K562 (cell line): ENCODE measurements at regions not wholly inside any gene's neighbourhood (a gene's known extent, or its start where the extent isn't known, plus 50 kb on each side); places are given as distances from the start of the nearest gene placed in this dataset.

Experiments
- ATAC-seq: fragments of 200-7000 bp; cut with Tn5 transposase; 3 replicates; pipeline ENCODE4 v1.9.1; 2020; ENCODE audit warnings: moderate library complexity
- BruUV-seq: library from RNA; stranded (reverse); fragments of 400-500 nt; replicated peaks from 2 replicates; lab custom pipeline; 2021; lab: Mats Ljungman, UMichigan
- CTCF ChIA-PET: fragments of 300-600 bp; formaldehyde crosslinking; extraction: SDS; loops from one replicate; lab custom pipeline; 2021; ENCODE audit warnings: low intra/inter-chr PET ratio; lab: Yijun Ruan, JAX
- POLR2A ChIA-PET: fragments of 300-600, 350-650 bp; sonication (Branson Sonifier 250); formaldehyde crosslinking; extraction: SDS; loops from one replicate; lab custom pipeline; 2021; ENCODE audit warnings: antibody characterized with exemption, inconsistent platforms; lab: Yijun Ruan, JAX
- DNase-seq, 4 experiments: peaks; one replicate each; pipeline versions ENCODE4 v3.0.0 to v3.0.0-alpha.2; 2011 to 2018; ENCODE audit warnings: low spot score in 3 of 4, mixed read lengths in 3 of 4; ENCODE audit errors: extremely low read depth in 1 of 4
- FAIRE-seq: peaks from 2 replicates; lab custom pipeline; 2011; peaks lifted over from hg19 to GRCh38; lab: Jason Lieb, UNC
- H2AFZ ChIP-seq: 2 replicates; pipeline ENCODE4 v1.6.0; 2011; ENCODE audit warnings: low read depth, low read length, control low read depth, inconsistent platforms
- H3K27ac ChIP-seq: fragments of 200-600 bp; 3 replicates; pipeline ENCODE4 v1.8.0; 2011; ENCODE audit warnings: low read depth, mild to moderate bottlenecking, control low read depth, inconsistent platforms, low read length, moderate library complexity, mixed read lengths; ENCODE audit errors: extremely low read depth
- H3K27me3 ChIP-seq, 2 experiments: fragments of 300-600 bp in 1 of 2; 2 replicates in 1 of 2; 3 replicates in 1 of 2; pipeline versions ENCODE4 v1.6.0 to v1.8.0; 2011; ENCODE audit warnings: inconsistent platforms in 2 of 2, low read length in 2 of 2, mild to moderate bottlenecking in 1 of 2, mixed read lengths in 1 of 2, moderate library complexity in 1 of 2; ENCODE audit not compliant: control insufficient read depth in 2 of 2, insufficient read depth in 2 of 2
- H3K36me3 ChIP-seq: fragments of 300-600 bp; 3 replicates; pipeline ENCODE4 v1.8.0; 2011; ENCODE audit warnings: mild to moderate bottlenecking, low read length, inconsistent platforms; ENCODE audit not compliant: control insufficient read depth, insufficient read depth
- H3K4me1 ChIP-seq, 2 experiments: fragments of 200-600 bp in 1 of 2; replicated peaks in 1 of 2; 2 replicates in 1 of 2; 3 replicates in 1 of 2; pipeline versions ENCODE4 v1.5.1 to v1.8.0; 2011; ENCODE audit warnings: inconsistent platforms in 2 of 2, low read length in 2 of 2, mild to moderate bottlenecking in 1 of 2, mixed read lengths in 1 of 2, moderate library complexity in 1 of 2; ENCODE audit not compliant: control insufficient read depth in 2 of 2, insufficient read depth in 2 of 2
- H3K4me2 ChIP-seq: 2 replicates; pipeline ENCODE4 v1.6.1; 2011; ENCODE audit warnings: low read length, control low read depth, inconsistent platforms, mixed read lengths; ENCODE audit not compliant: insufficient read depth
- H3K4me3 ChIP-seq: fragments of 200-600 bp; sonication (generic), shearing (Covaris generic); 2 replicates; pipeline ENCODE4 v1.5.1; 2016; ENCODE audit warnings: control low read depth, inconsistent platforms
- H3K79me2 ChIP-seq: fragments of 200-600 bp; 3 replicates; pipeline ENCODE4 v1.8.0; 2011; ENCODE audit warnings: low read length, inconsistent platforms; ENCODE audit not compliant: control insufficient read depth, insufficient read depth
- H3K9ac ChIP-seq, 2 experiments: 2 replicates each; pipeline versions ENCODE4 v1.6.0 to v1.6.1; 2011; ENCODE audit warnings: low read depth in 2 of 2, low read length in 2 of 2, control low read depth in 1 of 2, inconsistent platforms in 1 of 2, mild to moderate bottlenecking in 1 of 2, mixed read lengths in 1 of 2; ENCODE audit not compliant: insufficient read depth in 1 of 2
- H3K9me1 ChIP-seq: one replicate; pipeline ENCODE4 v1.6.0; 2011; ENCODE audit warnings: inconsistent platforms, mild to moderate bottlenecking, low read length, moderate library complexity; ENCODE audit not compliant: control insufficient read depth, insufficient read depth
- H3K9me3 ChIP-seq: replicated peaks from 2 replicates; pipeline ENCODE4 v1.5.1; 2011; ENCODE audit warnings: low read depth, low read length, inconsistent platforms; ENCODE audit not compliant: control insufficient read depth, insufficient read depth
- H4K20me1 ChIP-seq: replicated peaks from 2 replicates; pipeline ENCODE4 v1.6.1; 2011; ENCODE audit warnings: low read length, inconsistent platforms, mixed read lengths; ENCODE audit not compliant: control insufficient read depth, insufficient read depth
- CBX5 ChIP-seq: IDR thresholded peaks from 2 replicates; pipeline ENCODE4 v1.6.1; 2014; ENCODE audit warnings: low read depth, borderline replicate concordance
- COPS2 ChIP-seq: fragments of 450-650 bp; conservative IDR thresholded peaks from 2 replicates; pipeline ENCODE4 v1.6.1; 2016; ENCODE audit warnings: mild to moderate bottlenecking, moderate library complexity
- ETV1 ChIP-seq: fragments of 450-650 bp; conservative IDR thresholded peaks from 2 replicates; pipeline ENCODE4 v1.6.1; 2016; ENCODE audit warnings: missing genetic modification characterization, control low read depth, low read depth, missing compliant biosample characterization
- FOXJ2 ChIP-seq: fragments of 200-800 bp; sonication (Bioruptor generic); IDR thresholded peaks from 2 replicates; pipeline ENCODE4 v1.6.1; 2016; ENCODE audit warnings: missing genetic modification characterization, missing compliant biosample characterization
- GATAD2A ChIP-seq: fragments of 450-650 bp; IDR thresholded peaks from 2 replicates; pipeline ENCODE4 v1.6.1; 2017
- MAX ChIP-seq: sonication (generic); formaldehyde crosslinking; IDR thresholded peaks from 2 replicates; pipeline ENCODE4 v1.9.0; 2022; ENCODE audit warnings: mild to moderate bottlenecking, missing genetic modification reagents
- MED1 ChIP-seq: sonication (generic); formaldehyde crosslinking; IDR thresholded peaks from 2 replicates; pipeline ENCODE4 v1.8.1; 2023; ENCODE audit warnings: missing genetic modification reagents, borderline replicate concordance
- MXI1 ChIP-seq: IDR thresholded peaks from 2 replicates; pipeline ENCODE4 v1.6.1; 2011; ENCODE audit warnings: low read depth, mild to moderate bottlenecking, improper control_type of control experiment, low read length
- PHF21A ChIP-seq: fragments of 450-650 bp; IDR thresholded peaks from 2 replicates; pipeline ENCODE4 v1.6.1; 2017; ENCODE audit warnings: low read depth, borderline replicate concordance
- POLR2B ChIP-seq: fragments of 450-650 bp; IDR thresholded peaks from 2 replicates; pipeline ENCODE4 v1.6.1; 2018; ENCODE audit warnings: low read depth; ENCODE audit not compliant: partially characterized antibody
- ZNF395 ChIP-seq: fragments of 200-800 bp; sonication (Bioruptor generic); IDR thresholded peaks from 2 replicates; pipeline ENCODE4 v1.6.1; 2017; ENCODE audit warnings: missing genetic modification characterization, missing compliant biosample characterization
- ZNF764 ChIP-seq: fragments of 250-450 bp; sonication (Bioruptor Pico); IDR thresholded peaks from 2 replicates; pipeline ENCODE4 v1.4.0; 2020; ENCODE audit warnings: low read depth, mild to moderate bottlenecking, moderate library complexity
- WGBS: fragments of 100-300 bp; shearing (Covaris generic); methylation state at CpG from one replicate; pipeline ENCODE4 v1.1.6; 2016; ENCODE audit warnings: low coverage, mixed read lengths; ENCODE audit not compliant: insufficient coverage; ENCODE audit errors: missing lambda C conversion rate; 5-methylcytosine and 5-hydroxymethylcytosine counted together
- in situ Hi-C: fragments of 300-500 bp; cut with MboI; formaldehyde crosslinking; loops from 4 replicates; pipeline ENCODE4 v1.15.0; 2018; ENCODE audit warnings: inconsistent platforms, mixed read lengths
- intact Hi-C: fragments of 100-400 bp; cut with micrococcal nuclease; formaldehyde crosslinking; loops from 2 replicates; pipeline ENCODE4 v1.14.2; 2022
- TF ChIP-seq, protein P1 (sequence below): fragments of 450-650 bp; IDR thresholded peaks from 2 replicates; pipeline ENCODE4 v1.6.1; 2014; ENCODE audit warnings: low read depth, mild to moderate bottlenecking, moderate library complexity, borderline replicate concordance

DNA sequence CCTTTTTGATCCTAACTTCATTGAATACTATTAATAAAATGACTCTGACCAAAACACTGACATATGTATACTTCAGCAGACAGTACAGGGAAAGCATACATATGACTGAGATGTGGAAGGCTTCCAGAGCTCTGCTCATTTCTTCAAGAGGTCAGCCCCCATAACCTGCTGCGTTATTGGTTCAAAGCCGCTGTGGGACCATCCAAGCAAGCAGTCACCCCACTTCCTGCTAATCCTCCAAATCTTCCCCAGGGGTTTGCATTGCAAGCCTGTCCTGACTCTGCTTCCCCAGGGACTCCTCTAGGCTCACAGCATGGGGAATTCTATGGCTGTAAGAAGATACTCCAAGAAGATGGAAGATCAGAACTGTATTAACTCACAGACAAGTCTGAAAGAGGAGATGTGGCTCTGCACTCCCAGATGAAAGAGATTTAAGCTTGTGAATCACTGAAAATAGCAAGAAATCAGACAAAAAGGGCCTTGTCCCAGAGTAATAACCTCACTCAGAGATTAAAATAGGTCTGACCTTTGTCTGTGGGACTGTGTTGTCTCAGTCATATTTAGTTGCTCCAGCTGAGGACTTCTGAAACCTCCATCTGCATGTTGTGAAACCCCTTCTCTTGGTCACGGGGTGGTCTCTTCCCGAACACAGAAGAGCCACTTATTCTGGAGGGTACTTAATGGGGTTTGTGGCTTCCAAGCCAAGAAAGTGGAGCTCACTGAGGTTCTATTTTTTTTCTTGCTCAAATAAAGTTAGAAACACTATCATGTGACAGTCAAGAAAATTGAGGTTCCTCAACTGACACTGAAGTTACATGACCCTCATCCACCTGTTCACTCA lies 101.5 kb upstream of the MARCKS start:
- H3K36me3 ChIP-seq: no peaks in the 10 kb centered on the region
- TF ChIP-seq POLR2B (no peak), MED1 (CRISPR knock-in tag) (no peak), PHF21A (no peak), ZNF395 (CRISPR knock-in tag) (no peak), CBX5 (no peak), ZNF764 (CRISPR knock-in tag) (no peak), MAX (CRISPR knock-in tag) (no peak), COPS2 (no peak), MXI1 (no peak), GATAD2A (no peak), ETV1 (no peak), FOXJ2 (no peak)
- TF ChIP-seq, protein P1, sequence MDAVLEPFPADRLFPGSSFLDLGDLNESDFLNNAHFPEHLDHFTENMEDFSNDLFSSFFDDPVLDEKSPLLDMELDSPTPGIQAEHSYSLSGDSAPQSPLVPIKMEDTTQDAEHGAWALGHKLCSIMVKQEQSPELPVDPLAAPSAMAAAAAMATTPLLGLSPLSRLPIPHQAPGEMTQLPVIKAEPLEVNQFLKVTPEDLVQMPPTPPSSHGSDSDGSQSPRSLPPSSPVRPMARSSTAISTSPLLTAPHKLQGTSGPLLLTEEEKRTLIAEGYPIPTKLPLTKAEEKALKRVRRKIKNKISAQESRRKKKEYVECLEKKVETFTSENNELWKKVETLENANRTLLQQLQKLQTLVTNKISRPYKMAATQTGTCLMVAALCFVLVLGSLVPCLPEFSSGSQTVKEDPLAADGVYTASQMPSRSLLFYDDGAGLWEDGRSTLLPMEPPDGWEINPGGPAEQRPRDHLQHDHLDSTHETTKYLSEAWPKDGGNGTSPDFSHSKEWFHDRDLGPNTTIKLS: no peak
- intact Hi-C loops: no loop called here
- no peaks in the 10 kb centered on the region for H3K9me1 ChIP-seq
- in situ Hi-C loops: no loop called here
- H3K4me3 ChIP-seq: no peak overlapping the region
- no peak overlapping the region for H3K9ac ChIP-seq
- no peaks in the 10 kb centered on the region for H3K4me1 ChIP-seq
- BruUV-seq: no TSS peak
- H3K9me3 ChIP-seq: no peaks in the 10 kb centered on the region
- no peaks in the 10 kb centered on the region for H3K79me2 ChIP-seq
- WGBS: 0% methylated on average over 4 of the region's 4 CpGs
- ChIA-PET POLR2A (interaction anchor here (0.6 kb wide), 1 partner anchor 75 kb away, joined by 4 read pairs; no protein-coding TSS in a partner anchor), CTCF (no interaction called here)
- no peak overlapping the region for H3K27ac ChIP-seq
- DNase-seq (no peak), FAIRE-seq (no peak), ATAC-seq (no peak)
- no peak overlapping the region for H3K4me2 ChIP-seq
- no peak overlapping the region for H2AFZ ChIP-seq
- H3K27me3 ChIP-seq: no peaks in the 10 kb centered on the region
- no peaks in the 10 kb centered on the region for H4K20me1 ChIP-seq
